A549 (cell line): ENCODE measurements at regions not wholly inside any gene's neighbourhood (a gene's known extent, or its start where the extent isn't known, plus 50 kb on each side); places are given as distances from the start of the nearest gene placed in this dataset.

Experiments used
- ATAC-seq, 2 experiments: fragments of 200-7000 bp in 1 of 2; fragments of >200 bp in 1 of 2; cut with Nextera tagmentation in 1 of 2; cut with Tn5 transposase in 1 of 2; 3 replicates each; pipeline versions ENCODE4 v1.8.0 to v1.9.1; 2018 to 2020; ENCODE audit warnings: mild to moderate bottlenecking in 1 of 2, moderate library complexity in 1 of 2
- CTCF ChIA-PET: fragments of 300-600 bp; sonication (Branson Sonifier 250); formaldehyde crosslinking; extraction: SDS; loops from one replicate; lab custom pipeline; 2021; ENCODE audit warnings: antibody characterized with exemption, inconsistent platforms; lab: Yijun Ruan, JAX
- POLR2A ChIA-PET: fragments of 350-600 bp; formaldehyde crosslinking; extraction: SDS; loops from one replicate; lab custom pipeline; 2021; ENCODE audit warnings: antibody characterized with exemption, inconsistent platforms; lab: Yijun Ruan, JAX
- DNase-seq, 2 experiments: peaks; one replicate each; pipeline versions ENCODE4 v3.0.0 to v3.0.0-alpha.2; 2011 to 2016; ENCODE audit warnings: low read depth in 1 of 2, low spot score in 1 of 2
- FAIRE-seq: peaks from 2 replicates; lab custom pipeline; 2011; peaks lifted over from hg19 to GRCh38; lab: Jason Lieb, UNC
- H3K27ac ChIP-seq, 2 experiments: fragments of >200 bp; sonication (Bioruptor Twin); formaldehyde crosslinking; 3 replicates each; pipeline ENCODE4 v1.5.1; 2016 to 2017
- H3K4me1 ChIP-seq: fragments of >200 bp; sonication (Bioruptor Twin); formaldehyde crosslinking; 3 replicates; pipeline ENCODE4 v1.6.1; 2016
- H3K4me2 ChIP-seq: fragments of >200 bp; sonication (Bioruptor Twin); formaldehyde crosslinking; 3 replicates; pipeline ENCODE4 v1.6.1; 2016
- H3K4me3 ChIP-seq: fragments of >200 bp; sonication (Bioruptor Twin); formaldehyde crosslinking; 3 replicates; pipeline ENCODE4 v1.5.1; 2016
- H3K9me3 ChIP-seq: fragments of >200 bp; sonication (Bioruptor Twin); formaldehyde crosslinking; 3 replicates; pipeline ENCODE4 v1.6.1; 2016
- BHLHE40 ChIP-seq: IDR thresholded peaks from 2 replicates; pipeline ENCODE4 v1.6.1; 2012; ENCODE audit warnings: low read depth, low read length, inconsistent platforms
- CBX2 ChIP-seq: fragments of 200-600 bp; sonication (generic); IDR thresholded peaks from 2 replicates; pipeline ENCODE4 v1.6.1; 2016; ENCODE audit warnings: low read depth, mild to moderate bottlenecking, borderline replicate concordance
- CEBPB ChIP-seq, 2 experiments: fragments of >200 bp in 1 of 2; sonication (Bioruptor Twin) in 1 of 2; formaldehyde crosslinking in 1 of 2; IDR thresholded peaks; 2 replicates each; pipeline ENCODE4 v1.6.1; 2012 to 2016
- CHD2 ChIP-seq: fragments of 150-350 bp; IDR thresholded peaks from 2 replicates; pipeline ENCODE4 v1.6.1; 2014; ENCODE audit warnings: low read length; ENCODE audit not compliant: partially characterized antibody
- ESRRA ChIP-seq: fragments of 150-350 bp; IDR thresholded peaks from 2 replicates; pipeline ENCODE4 v1.6.1; 2014; ENCODE audit warnings: mild to moderate bottlenecking, low read length, borderline replicate concordance
- FOSB ChIP-seq: fragments of 250-450 bp; sonication (Bioruptor Pico); IDR thresholded peaks from 2 replicates; pipeline ENCODE4 v1.5.0; 2020; ENCODE audit warnings: mild to moderate bottlenecking, moderate library complexity
- FOSL2 ChIP-seq, 2 experiments: fragments of 450-650 bp in 1 of 2; fragments of >200 bp in 1 of 2; sonication (Bioruptor Twin) in 1 of 2; formaldehyde crosslinking; IDR thresholded peaks; 2 replicates each; pipeline versions ENCODE4 v1.5.0 to v1.6.1; 2016 to 2020; ENCODE audit warnings: mild to moderate bottlenecking in 1 of 2, moderate library complexity in 1 of 2
- FOXS1 ChIP-seq: fragments of 250-450 bp; sonication (Bioruptor Pico); IDR thresholded peaks from 2 replicates; pipeline ENCODE4 v1.5.0; 2020; ENCODE audit warnings: mild to moderate bottlenecking, moderate library complexity
- HOXB13 ChIP-seq: fragments of 250-450 bp; sonication (Bioruptor Pico); IDR thresholded peaks from 2 replicates; pipeline ENCODE4 v1.5.0; 2020; ENCODE audit warnings: low read depth, mild to moderate bottlenecking, moderate library complexity
- HOXB5 ChIP-seq: fragments of 250-450 bp; sonication (Bioruptor Pico); IDR thresholded peaks from 2 replicates; pipeline ENCODE4 v1.5.0; 2020; ENCODE audit warnings: mild to moderate bottlenecking, moderate library complexity
- JUNB ChIP-seq: fragments of >200 bp; sonication (Bioruptor Twin); formaldehyde crosslinking; IDR thresholded peaks from 2 replicates; pipeline ENCODE4 v1.6.1; 2016
- KDM1A ChIP-seq: fragments of 200-600 bp; sonication (generic); IDR thresholded peaks from 2 replicates; pipeline ENCODE4 v1.6.1; 2016; ENCODE audit warnings: low read depth, mild to moderate bottlenecking
- KDM5A ChIP-seq: fragments of 200-600 bp; sonication (generic); IDR thresholded peaks from 2 replicates; pipeline ENCODE4 v1.6.1; 2016; ENCODE audit warnings: antibody characterized with exemption, mild to moderate bottlenecking
- NFE2L2 ChIP-seq: fragments of 150-350 bp; conservative IDR thresholded peaks from 2 replicates; pipeline ENCODE4 v1.6.1; 2014; ENCODE audit warnings: low read length
- POLR2A ChIP-seq: IDR thresholded peaks from 2 replicates; pipeline ENCODE4 v1.6.1; 2012; ENCODE audit warnings: mild to moderate bottlenecking, low read length
- TP53 ChIP-seq: fragments of 250-450 bp; sonication (Bioruptor Pico); IDR thresholded peaks from 2 replicates; pipeline ENCODE4 v1.5.0; 2021; ENCODE audit warnings: mild to moderate bottlenecking, moderate library complexity
- ZSCAN20 ChIP-seq: fragments of 250-450 bp; sonication (Bioruptor Pico); IDR thresholded peaks from 2 replicates; pipeline ENCODE4 v1.8.0; 2022; ENCODE audit warnings: mild to moderate bottlenecking, moderate library complexity
- WGBS: methylation state at CpG from one replicate; pipeline ENCODE4 v1.1.6; 2017; ENCODE audit errors: missing lambda C conversion rate; 5-methylcytosine and 5-hydroxymethylcytosine counted together
- TF ChIP-seq, protein P1 (sequence below): IDR thresholded peaks from 2 replicates; pipeline ENCODE4 v1.6.1; 2012; ENCODE audit warnings: low read depth, borderline replicate concordance
- TF ChIP-seq, protein P2 (sequence below): fragments of >200 bp; sonication (Bioruptor Twin); formaldehyde crosslinking; IDR thresholded peaks from 3 replicates; pipeline ENCODE4 v1.6.1; 2016
- TF ChIP-seq, protein P3 (sequence below): IDR thresholded peaks from 2 replicates; pipeline ENCODE4 v1.6.1; 2012
- TF ChIP-seq, protein P4 (sequence below): fragments of 200-600 bp; sonication (generic); IDR thresholded peaks from 2 replicates; pipeline ENCODE4 v1.6.1; 2016; ENCODE audit warnings: antibody characterized with exemption, mild to moderate bottlenecking, moderate library complexity
- TF ChIP-seq, protein P5 (sequence below): fragments of 450-650 bp; IDR thresholded peaks from 2 replicates; pipeline ENCODE4 v1.6.1; 2014; ENCODE audit warnings: antibody characterized with exemption
- TF ChIP-seq, protein P6 (sequence below): IDR thresholded peaks from 2 replicates; pipeline ENCODE4 v1.6.1; 2012
- TF ChIP-seq, protein P7 (sequence below): fragments of >200 bp; sonication (Bioruptor Twin); formaldehyde crosslinking; IDR thresholded peaks from 3 replicates; pipeline ENCODE4 v1.5.1; 2016

DNA sequence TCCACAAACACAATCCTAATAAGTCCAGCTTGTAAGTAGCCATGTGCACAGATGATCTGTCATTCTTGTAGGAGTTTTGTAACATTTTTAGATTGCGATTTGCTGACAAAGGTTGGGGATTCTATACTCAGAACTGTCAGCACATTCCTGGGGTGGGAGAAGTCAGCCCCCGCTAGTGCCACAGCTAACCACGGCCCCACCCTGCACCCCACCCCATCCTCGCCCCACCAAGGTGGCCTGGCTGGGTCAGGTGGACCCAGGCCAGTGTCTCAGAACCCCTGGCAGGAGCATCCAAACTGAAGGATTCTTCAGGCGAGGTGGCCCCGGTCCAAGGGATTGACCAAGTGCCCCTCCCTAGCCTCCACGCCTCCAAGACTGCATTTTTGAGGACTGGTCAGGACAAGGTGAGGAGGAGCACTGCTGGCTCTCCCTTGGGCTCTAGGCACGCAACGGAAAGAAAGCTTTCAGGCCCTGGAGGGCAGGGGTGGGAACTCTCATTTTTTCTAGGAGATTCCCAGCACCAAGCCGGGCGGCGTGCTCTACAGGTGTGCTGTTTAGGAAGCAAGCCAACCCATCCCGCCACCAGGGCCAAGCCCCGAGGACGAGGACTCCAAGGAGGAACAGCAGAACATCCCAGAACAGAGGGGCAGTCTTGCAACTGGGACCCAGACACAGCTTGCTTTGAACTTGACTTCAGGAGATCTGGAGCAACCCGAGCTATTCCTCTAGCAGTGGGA, 172.8 kb downstream of the BCL11B start (continued):
- TF ChIP-seq, protein P1, sequence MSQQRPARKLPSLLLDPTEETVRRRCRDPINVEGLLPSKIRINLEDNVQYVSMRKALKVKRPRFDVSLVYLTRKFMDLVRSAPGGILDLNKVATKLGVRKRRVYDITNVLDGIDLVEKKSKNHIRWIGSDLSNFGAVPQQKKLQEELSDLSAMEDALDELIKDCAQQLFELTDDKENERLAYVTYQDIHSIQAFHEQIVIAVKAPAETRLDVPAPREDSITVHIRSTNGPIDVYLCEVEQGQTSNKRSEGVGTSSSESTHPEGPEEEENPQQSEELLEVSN: no peak
- TF ChIP-seq CEBPB (IDR thresholded peaks at IDR 0.05) (no peak), KDM5A (no peak), BHLHE40 (no peak), TP53 (CRISPR knock-in tag) (no peak), FOXS1 (CRISPR knock-in tag) (no peak), CBX2 (no peak)
- TF ChIP-seq, protein P2, sequence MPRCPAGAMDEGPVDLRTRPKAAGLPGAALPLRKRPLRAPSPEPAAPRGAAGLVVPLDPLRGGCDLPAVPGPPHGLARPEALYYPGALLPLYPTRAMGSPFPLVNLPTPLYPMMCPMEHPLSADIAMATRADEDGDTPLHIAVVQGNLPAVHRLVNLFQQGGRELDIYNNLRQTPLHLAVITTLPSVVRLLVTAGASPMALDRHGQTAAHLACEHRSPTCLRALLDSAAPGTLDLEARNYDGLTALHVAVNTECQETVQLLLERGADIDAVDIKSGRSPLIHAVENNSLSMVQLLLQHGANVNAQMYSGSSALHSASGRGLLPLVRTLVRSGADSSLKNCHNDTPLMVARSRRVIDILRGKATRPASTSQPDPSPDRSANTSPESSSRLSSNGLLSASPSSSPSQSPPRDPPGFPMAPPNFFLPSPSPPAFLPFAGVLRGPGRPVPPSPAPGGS: no peak

DNA sequence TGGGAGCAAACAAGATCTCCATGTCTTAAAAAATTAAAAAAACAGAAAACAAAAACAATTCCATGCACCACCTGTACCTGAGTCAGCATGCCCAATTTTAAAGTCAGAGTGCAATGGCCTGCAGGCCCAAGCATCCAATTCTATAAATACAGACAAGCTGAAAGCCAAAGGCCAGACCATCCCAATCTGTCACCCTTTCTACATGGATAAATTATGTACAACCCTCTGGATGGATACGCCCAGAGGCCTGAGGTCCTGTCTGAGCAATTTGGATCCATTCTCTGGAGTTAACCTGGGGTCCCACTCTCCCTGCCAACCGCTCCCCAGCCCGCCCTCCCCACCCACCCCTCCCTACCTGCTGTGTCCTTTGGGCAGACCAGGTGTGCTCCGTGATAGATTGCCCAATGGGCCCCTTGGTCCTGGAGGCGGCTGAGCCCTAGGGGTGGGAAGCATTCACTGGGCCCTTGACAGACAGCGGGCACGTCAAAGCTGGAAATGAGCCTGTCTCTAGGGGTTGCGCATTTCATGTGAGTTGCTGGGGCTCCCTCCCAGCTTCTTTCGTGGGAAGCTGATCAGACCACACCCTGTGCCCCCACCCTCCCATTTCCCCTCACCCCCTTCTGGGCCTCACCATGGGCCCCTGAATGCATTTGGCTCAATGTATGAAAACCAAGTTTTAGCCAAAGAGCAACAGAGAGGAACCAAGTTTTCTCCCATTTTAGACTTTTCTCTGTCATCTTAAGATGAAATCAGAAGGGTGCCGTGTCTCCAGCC, 171.3 kb downstream of the BCL11B start:
- DNase-seq (no peak), FAIRE-seq (no peak), ATAC-seq (no peak)
- H3K9me3 ChIP-seq: peaks cover 5% of the 10 kb centered on the region; the same call in 2 of the 3 replicates
- ChIA-PET CTCF (no interaction called here), POLR2A (no interaction called here)
- H3K4me1 ChIP-seq: no peaks in the 10 kb centered on the region
- H3K4me3 ChIP-seq: no peak overlapping the region
- TF ChIP-seq, protein P3, sequence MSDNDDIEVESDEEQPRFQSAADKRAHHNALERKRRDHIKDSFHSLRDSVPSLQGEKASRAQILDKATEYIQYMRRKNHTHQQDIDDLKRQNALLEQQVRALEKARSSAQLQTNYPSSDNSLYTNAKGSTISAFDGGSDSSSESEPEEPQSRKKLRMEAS: no peak
- TF ChIP-seq BHLHE40 (no peak), CEBPB (IDR thresholded peaks at IDR 0.05) (no peak), CBX2 (no peak), POLR2A (no peak), ESRRA (no peak), NFE2L2 (no peak), KDM1A (no peak), HOXB5 (CRISPR knock-in tag) (no peak), HOXB13 (CRISPR knock-in tag) (no peak), ZSCAN20 (no peak)
- TF ChIP-seq, protein P4, sequence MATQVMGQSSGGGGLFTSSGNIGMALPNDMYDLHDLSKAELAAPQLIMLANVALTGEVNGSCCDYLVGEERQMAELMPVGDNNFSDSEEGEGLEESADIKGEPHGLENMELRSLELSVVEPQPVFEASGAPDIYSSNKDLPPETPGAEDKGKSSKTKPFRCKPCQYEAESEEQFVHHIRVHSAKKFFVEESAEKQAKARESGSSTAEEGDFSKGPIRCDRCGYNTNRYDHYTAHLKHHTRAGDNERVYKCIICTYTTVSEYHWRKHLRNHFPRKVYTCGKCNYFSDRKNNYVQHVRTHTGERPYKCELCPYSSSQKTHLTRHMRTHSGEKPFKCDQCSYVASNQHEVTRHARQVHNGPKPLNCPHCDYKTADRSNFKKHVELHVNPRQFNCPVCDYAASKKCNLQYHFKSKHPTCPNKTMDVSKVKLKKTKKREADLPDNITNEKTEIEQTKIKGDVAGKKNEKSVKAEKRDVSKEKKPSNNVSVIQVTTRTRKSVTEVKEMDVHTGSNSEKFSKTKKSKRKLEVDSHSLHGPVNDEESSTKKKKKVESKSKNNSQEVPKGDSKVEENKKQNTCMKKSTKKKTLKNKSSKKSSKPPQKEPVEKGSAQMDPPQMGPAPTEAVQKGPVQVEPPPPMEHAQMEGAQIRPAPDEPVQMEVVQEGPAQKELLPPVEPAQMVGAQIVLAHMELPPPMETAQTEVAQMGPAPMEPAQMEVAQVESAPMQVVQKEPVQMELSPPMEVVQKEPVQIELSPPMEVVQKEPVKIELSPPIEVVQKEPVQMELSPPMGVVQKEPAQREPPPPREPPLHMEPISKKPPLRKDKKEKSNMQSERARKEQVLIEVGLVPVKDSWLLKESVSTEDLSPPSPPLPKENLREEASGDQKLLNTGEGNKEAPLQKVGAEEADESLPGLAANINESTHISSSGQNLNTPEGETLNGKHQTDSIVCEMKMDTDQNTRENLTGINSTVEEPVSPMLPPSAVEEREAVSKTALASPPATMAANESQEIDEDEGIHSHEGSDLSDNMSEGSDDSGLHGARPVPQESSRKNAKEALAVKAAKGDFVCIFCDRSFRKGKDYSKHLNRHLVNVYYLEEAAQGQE: no peak
- H3K4me2 ChIP-seq: no peak overlapping the region
- WGBS: 47% methylated on average over 6 of the region's 10 CpGs
- H3K27ac ChIP-seq: no peak overlapping the region

DNA sequence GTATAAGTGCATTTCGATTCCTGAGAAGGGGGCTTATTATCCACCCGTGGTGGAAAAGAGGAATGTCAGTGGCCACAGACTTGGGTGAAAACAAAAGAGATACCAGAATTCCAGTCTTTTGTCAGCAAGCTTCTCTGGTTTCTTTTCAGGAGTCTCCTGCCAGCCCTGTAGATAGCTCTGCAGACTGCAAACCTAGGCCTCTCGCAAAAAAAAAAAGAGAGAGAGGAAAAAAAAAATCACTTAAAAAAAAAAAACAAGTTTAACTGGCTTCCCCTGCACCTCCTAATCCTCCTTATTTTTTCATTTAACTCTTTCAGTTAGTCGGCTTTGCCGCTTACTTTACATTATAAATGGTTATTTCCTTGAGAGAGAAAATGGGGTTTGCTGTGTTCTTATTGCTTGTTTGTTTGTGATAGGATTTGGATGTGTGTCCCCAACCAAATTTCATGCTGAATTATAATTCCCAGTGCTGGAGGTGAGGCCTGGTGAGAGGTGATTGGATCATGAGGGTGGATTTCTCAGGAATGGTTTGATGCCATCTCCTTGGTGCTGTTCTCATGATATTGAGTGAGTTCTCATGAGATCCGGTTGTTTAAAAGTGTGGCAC, 170.0 kb downstream of the BCL11B start:
- Histone ChIP-seq H3K4me2 (no peak overlapping the region), H3K4me3 (no peak overlapping the region), H3K9me3 (peaks cover 7% of the 10 kb centered on the region; the same call in 2 of the 3 replicates), H3K27ac (no peak overlapping the region), H3K4me1 (no peaks in the 10 kb centered on the region)
- POLR2A ChIA-PET: no interaction called here
- DNase-seq: no peak
- 53% methylated on average over 6 of the region's 6 CpGs for WGBS
- CTCF ChIA-PET: no interaction called here
- ATAC-seq: no peak
- FAIRE-seq: no peak
- TF ChIP-seq, protein P5, sequence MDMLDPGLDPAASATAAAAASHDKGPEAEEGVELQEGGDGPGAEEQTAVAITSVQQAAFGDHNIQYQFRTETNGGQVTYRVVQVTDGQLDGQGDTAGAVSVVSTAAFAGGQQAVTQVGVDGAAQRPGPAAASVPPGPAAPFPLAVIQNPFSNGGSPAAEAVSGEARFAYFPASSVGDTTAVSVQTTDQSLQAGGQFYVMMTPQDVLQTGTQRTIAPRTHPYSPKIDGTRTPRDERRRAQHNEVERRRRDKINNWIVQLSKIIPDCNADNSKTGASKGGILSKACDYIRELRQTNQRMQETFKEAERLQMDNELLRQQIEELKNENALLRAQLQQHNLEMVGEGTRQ: no peak
- TF ChIP-seq, protein P6, sequence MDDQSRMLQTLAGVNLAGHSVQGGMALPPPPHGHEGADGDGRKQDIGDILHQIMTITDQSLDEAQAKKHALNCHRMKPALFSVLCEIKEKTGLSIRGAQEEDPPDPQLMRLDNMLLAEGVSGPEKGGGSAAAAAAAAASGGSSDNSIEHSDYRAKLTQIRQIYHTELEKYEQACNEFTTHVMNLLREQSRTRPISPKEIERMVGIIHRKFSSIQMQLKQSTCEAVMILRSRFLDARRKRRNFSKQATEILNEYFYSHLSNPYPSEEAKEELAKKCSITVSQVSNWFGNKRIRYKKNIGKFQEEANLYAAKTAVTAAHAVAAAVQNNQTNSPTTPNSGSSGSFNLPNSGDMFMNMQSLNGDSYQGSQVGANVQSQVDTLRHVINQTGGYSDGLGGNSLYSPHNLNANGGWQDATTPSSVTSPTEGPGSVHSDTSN: no peak
- no peak for TF ChIP-seq CHD2
- TF ChIP-seq FOSL2 (IDR thresholded peaks at IDR 0.05): no peak
- no peak for TF ChIP-seq FOSL2 (CRISPR knock-in tag; IDR thresholded peaks at IDR 0.05)
- TF ChIP-seq FOSB (CRISPR knock-in tag): no peak
- no peak for TF ChIP-seq JUNB
- TF ChIP-seq CEBPB (IDR thresholded peaks at IDR 0.05): no peak
- TF ChIP-seq, protein P7, sequence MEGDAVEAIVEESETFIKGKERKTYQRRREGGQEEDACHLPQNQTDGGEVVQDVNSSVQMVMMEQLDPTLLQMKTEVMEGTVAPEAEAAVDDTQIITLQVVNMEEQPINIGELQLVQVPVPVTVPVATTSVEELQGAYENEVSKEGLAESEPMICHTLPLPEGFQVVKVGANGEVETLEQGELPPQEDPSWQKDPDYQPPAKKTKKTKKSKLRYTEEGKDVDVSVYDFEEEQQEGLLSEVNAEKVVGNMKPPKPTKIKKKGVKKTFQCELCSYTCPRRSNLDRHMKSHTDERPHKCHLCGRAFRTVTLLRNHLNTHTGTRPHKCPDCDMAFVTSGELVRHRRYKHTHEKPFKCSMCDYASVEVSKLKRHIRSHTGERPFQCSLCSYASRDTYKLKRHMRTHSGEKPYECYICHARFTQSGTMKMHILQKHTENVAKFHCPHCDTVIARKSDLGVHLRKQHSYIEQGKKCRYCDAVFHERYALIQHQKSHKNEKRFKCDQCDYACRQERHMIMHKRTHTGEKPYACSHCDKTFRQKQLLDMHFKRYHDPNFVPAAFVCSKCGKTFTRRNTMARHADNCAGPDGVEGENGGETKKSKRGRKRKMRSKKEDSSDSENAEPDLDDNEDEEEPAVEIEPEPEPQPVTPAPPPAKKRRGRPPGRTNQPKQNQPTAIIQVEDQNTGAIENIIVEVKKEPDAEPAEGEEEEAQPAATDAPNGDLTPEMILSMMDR: no peak
- TF ChIP-seq FOXS1 (CRISPR knock-in tag): no peak
- no peak for TF ChIP-seq HOXB5 (CRISPR knock-in tag)
